ENCODE measurements at regions not wholly inside any gene's neighbourhood (a gene's known extent, or its start where the extent isn't known, plus 50 kb on each side); places are given as distances from the start of the nearest gene placed in this dataset.

GRCh38 chr2:175476948-175477347 lies 295.4 kb upstream of the ATP5MC3 start (continued):
- TF ChIP-seq POLR2A (IDR thresholded peaks at IDR 0.05; ENCODE audit: borderline replicate concordance, extremely low read depth, insufficient read depth, insufficient read length) (no peak), ELF1 (IDR thresholded peaks at IDR 0.05; ENCODE audit: borderline replicate concordance, low read depth) (no peak), JUND (IDR thresholded peaks at IDR 0.05) (no peak), SP1 (IDR thresholded peaks at IDR 0.05; ENCODE audit: low read depth) (no peak), ZFX (IDR thresholded peaks at IDR 0.05) (no peak)
- TF ChIP-seq, protein P1, sequence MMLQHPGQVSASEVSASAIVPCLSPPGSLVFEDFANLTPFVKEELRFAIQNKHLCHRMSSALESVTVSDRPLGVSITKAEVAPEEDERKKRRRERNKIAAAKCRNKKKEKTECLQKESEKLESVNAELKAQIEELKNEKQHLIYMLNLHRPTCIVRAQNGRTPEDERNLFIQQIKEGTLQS (IDR thresholded peaks at IDR 0.05) = no peak

GRCh38 chr2:175476374-175476773 lies 294.9 kb upstream of the ATP5MC3 start:
- H3K4me1 ChIP-seq (ENCODE audit: control insufficient read depth in 1 of 2, insufficient read depth in 2 of 2, low read length in 2 of 2) = peaks cover 0 to 8% of the 10 kb centered on the region in 2 experiments; a peak in 2 of 4 replicates
- no TSS peak for BruUV-seq (replicated peaks)
- ChIA-PET CTCF (no interaction called here), POLR2A (no interaction called here), RAD21 (ENCODE audit: low non-redundant PET in 1 of 2, low total read pairs in 2 of 2, uncharacterized antibody in 2 of 2, unreplicated experiment in 2 of 2) (no interaction called here)
- no peak overlapping the region for H2AFZ ChIP-seq (ENCODE audit: low read depth, low read length, poor library complexity, severe bottlenecking)
- no peak for ATAC-seq
- intact Hi-C loops (cut with micrococcal nuclease) = no loop called here
- TF ChIP-seq REST (IDR thresholded peaks at IDR 0.05; ENCODE audit: low read depth) (no peak), ELF1 (IDR thresholded peaks at IDR 0.05; ENCODE audit: borderline replicate concordance, low read depth) (no peak), POLR2A (IDR thresholded peaks at IDR 0.05; ENCODE audit: borderline replicate concordance, extremely low read depth, insufficient read depth, insufficient read length) (no peak), FOSL1 (IDR thresholded peaks at IDR 0.05; ENCODE audit: low read depth) (no peak), ZNF274 (IDR thresholded peaks at IDR 0.05; ENCODE audit: low read depth, low read length) (no peak), EZH2 (IDR thresholded peaks at IDR 0.05) (no peak), EGR1 (IDR thresholded peaks at IDR 0.05; ENCODE audit: low read depth) (no peak), SP1 (IDR thresholded peaks at IDR 0.05; ENCODE audit: low read depth) (no peak), ZFX (IDR thresholded peaks at IDR 0.05) (no peak), CEBPB (IDR thresholded peaks at IDR 0.05; ENCODE audit: low read depth) (no peak), MAX (IDR thresholded peaks at IDR 0.05) (no peak)
- TF ChIP-seq, protein P1 (IDR thresholded peaks at IDR 0.05) = no peak
- no peaks in the 10 kb centered on the region for H3K36me3 ChIP-seq (ENCODE audit: control insufficient read depth in 1 of 2, insufficient read depth in 2 of 2, low read length in 2 of 2)
- H4K20me1 ChIP-seq (ENCODE audit: insufficient read depth) = no peaks in the 10 kb centered on the region
- no peak for DNase-seq (ENCODE audit: low read depth, low spot score)
- no peak overlapping the region for H3K4me3 ChIP-seq (replicated peaks in 1 of 2; ENCODE audit: low read depth in 1 of 2, low read length in 2 of 2)
- no peaks in the 10 kb centered on the region for H3K79me2 ChIP-seq (ENCODE audit: insufficient read depth, low read length)
- H3K27ac ChIP-seq (ENCODE audit: low read depth, low read length) = no peak overlapping the region
- H3K9me3 ChIP-seq (ENCODE audit: control insufficient read depth in 1 of 2, insufficient read depth in 1 of 2, low read depth in 1 of 2, low read length in 2 of 2) = no peaks in the 10 kb centered on the region
- no peak overlapping the region for H3K4me2 ChIP-seq (ENCODE audit: low read length)
- H3K9me2 ChIP-seq (ENCODE audit: insufficient read depth) = no peaks in the 10 kb centered on the region
- H3K9ac ChIP-seq (ENCODE audit: low read length) = no peak overlapping the region
- H3K27me3 ChIP-seq (ENCODE audit: insufficient read depth, low read length) = no peaks in the 10 kb centered on the region
